ENCODE measurements at regions not wholly inside any gene's neighbourhood (a gene's known extent, or its start where the extent isn't known, plus 50 kb on each side); places are given as distances from the start of the nearest gene placed in this dataset.

DNA sequence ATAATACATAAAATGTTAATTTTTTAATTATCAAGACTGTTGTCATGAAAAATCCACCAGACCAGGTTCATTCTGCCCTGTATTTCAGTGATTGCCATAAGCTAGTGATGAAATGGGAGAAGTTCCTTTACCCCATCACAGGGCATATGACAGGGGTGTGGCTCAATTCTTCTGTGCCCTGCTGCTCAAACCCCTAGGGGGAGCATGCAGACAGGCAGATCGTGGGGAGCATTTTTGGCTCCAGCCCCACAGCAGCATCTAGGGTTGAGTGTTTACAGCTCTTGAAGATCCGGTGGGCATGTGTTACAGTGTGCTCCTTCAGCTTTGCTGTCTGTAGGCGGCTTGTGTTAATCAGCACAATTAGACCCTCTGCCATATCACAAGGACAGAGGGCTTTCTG, 700.7 kb downstream of the PCDH18 start:
- intact Hi-C loops (cut with DNase I): no loop called here
- no peak for DNase-seq (ENCODE audit: low spot score)

DNA sequence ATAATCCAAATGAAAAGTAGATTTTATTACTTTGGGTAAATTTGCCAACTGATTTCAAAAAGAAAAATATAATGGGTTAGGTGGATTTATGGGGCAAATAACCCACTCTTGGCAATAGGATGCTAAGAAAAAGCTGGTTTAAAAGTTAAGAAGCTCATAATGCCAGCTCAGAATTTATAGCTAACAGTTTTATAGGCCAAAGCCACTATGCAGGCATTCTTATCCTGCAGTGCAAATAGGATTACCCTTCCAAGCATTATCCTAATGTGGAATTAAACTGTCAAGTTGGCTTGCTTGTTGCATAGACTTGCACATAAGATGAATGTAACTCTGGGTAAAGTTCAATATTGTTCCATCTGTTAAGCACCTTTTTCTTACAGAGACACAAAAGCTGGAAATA, 703.0 kb downstream of the PCDH18 start:
- intact Hi-C loops (cut with DNase I): no loop called here
- ATAC-seq (no peak), DNase-seq (ENCODE audit: low spot score) (no peak)

More for the DNA sequence above, 700.7 kb downstream of the PCDH18 start:
- ATAC-seq: no peak

DNA sequence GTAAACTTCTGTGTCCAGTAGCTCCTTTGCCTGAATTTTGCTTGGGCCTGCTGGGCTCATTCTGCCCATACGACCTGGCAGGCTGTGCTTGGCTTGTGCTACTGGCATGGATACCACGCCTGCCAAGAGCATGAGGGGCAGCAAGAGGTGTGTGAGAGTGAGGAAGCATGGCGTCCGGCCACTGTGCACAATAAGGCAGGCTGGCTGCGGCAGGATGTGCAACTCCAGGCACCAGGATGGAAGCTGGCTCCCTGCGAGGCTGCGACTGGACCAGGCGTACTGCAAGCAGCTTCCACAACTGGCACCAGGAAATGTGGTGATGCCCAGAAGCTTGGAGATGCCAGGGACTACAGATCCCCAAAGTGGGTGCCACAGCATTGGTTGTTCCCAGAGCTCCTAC, 709.3 kb downstream of the PCDH18 start:
- ATAC-seq: no peak
- DNase-seq (ENCODE audit: low spot score): no peak
- intact Hi-C loops (cut with DNase I): no loop called here

DNA sequence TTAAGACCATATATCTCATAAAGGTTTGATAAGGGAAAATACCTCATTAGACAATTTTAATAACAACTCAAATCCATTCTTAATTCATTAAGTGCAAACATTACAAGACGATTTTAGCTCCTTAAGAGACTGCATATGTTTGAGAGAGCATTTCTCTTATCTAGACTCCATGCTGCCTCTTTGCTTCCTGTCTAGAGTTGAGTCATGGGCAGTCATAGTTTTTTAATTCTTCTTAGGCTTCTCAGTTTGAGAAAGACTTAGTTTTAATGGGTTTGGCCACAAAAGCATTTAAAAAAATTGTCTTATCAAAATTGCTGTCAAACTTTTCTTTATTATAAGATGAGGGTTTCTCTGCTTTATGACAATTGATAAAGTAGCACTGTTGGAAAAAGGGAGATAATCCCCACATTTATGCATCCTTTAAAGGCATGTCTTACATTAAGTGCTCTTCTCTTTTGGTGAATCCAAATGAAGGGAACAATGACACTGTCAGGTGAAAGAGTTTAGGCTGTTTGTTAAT, 713.4 kb downstream of the PCDH18 start:
- ATAC-seq (no peak), DNase-seq (ENCODE audit: low spot score) (no peak)
- intact Hi-C loops (cut with DNase I): no loop called here

DNA sequence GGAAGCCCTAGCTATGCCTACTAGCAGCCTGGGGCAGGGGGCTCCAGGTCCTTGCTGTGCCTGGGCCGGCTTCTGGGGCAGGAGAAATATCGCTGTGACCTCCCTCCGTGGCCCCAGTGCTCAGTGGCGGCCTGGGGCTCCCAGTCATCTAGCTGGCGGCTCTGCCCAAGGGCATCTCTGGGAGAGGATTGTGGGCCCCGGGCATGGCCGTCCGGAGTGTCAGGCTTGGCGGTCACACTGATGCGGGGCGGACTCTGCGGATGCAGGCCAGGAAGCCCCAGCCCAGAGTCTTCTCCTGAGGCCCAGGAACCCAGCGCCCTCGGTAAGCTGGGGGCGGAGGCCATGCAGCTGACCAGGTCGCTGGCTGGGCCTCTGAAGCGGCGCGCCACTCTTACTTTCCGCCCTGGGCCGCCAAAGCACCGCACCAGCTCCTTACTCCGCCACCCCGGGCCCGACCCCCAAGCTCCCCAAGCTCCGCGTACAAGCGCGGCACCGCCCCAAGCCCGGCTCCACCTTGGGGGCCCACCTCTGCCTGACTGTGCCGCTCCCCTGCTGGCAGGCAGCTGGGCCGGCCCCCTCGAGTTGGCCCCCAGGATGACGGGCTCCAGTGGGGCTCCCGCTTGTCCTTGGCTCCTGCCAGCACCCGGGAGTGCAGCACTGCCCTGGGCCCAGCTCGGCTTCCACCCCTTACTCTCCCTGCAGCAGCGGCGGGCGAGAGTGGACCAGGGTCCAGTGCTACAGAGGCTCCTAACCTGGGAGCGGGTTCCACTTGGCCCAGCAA, 720.0 kb downstream of the PCDH18 start:
- DNase-seq (ENCODE audit: low spot score): no peak
- ATAC-seq: peak; percentile 20
- intact Hi-C loops (cut with DNase I): no loop called here

DNA sequence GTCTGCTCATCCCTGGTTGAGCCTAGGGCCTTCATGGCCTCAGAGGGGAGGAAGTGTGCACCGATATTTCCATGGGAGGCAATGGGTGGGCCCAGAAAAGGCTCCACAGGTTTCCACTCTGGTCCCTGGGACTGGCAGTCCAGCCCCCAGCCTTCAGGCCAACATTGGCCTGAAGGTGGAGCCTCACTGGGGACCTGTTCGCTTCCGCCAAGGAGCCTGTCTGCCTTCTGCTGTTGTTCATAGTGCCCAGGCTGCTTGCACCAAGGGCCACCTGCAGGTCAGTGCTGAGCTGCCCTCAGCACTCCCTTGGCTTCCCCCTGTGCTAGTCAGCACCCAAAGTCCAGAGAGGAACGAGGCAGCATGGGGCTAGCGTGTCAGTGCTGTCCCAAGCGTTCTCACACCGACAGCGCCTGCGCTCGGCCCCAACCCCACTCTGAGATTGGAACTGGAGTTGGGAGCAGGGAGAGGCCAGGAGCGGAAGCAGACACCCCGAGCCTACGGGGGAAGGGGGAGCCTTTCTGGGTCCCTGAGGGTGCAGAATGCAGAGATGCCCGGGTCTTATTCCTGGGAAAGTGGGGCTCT, 720.7 kb downstream of the PCDH18 start:
- peak; percentile 17 for ATAC-seq
- DNase-seq (ENCODE audit: low spot score): no peak
- intact Hi-C loops (cut with DNase I): no loop called here

DNA sequence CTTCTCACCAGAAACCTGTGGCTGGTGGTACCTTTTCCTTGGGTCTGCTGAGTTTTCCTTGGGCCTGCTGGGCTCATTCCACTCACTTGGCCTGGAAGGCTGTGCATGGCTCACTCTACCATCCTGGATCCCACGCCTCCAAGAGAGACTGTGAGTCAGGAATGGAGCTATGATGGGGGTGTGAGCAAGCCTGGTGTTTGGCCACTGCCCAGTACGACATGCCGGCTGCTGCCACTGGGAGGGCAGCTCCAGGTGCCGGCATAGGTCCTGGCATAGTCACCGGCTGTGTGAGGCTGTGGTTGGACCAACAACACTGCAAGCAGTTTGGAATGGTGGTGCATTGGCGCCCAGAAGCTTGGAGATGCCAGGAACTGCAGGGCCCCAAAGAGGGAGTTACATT, 721.7 kb downstream of the PCDH18 start:
- no peak for DNase-seq (ENCODE audit: low spot score)
- ATAC-seq: no peak
- intact Hi-C loops (cut with DNase I): no loop called here

DNA sequence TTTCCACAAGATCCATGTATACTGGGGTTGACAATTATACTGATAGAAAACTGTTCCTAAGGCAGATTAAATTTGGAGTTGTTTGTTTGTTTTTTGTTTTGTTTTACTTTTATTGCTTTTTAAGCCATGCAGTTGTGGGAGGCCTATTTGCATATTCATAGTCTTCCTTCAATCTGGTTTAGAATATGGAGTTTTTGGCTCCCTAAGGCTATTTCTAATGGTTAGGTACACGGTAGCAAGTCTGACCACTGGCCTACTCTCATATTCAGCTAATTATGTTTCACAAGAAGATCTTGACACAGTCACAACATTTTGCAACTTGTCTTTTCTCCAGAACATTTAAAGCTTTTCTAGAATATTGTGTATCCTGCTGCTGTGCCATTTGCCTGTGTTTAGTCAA, 725.5 kb downstream of the PCDH18 start:
- DNase-seq (ENCODE audit: low spot score) (no peak), ATAC-seq (no peak)
- intact Hi-C loops (cut with DNase I): no loop called here

DNA sequence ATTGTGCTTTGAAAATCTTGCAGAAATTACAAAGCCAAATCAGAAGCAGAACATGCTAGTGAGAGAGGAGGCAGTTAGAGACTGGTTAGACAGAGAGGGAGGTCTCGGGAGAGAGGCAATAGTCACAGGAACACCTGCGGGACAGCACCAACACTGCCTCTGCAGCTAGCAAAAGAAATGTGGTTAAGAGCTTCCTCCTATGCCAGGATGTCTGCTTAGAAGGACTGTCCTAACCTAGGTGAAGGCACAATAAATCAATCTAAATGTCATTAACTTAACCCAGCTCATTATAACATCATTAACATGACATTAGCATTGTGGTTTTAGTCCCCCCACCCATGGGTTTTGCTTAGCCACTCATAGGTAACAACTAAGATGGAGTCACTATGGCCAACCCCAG, 726.7 kb downstream of the PCDH18 start:
- no peak for ATAC-seq
- intact Hi-C loops (cut with DNase I): no loop called here
- DNase-seq (ENCODE audit: low spot score): no peak

DNA sequence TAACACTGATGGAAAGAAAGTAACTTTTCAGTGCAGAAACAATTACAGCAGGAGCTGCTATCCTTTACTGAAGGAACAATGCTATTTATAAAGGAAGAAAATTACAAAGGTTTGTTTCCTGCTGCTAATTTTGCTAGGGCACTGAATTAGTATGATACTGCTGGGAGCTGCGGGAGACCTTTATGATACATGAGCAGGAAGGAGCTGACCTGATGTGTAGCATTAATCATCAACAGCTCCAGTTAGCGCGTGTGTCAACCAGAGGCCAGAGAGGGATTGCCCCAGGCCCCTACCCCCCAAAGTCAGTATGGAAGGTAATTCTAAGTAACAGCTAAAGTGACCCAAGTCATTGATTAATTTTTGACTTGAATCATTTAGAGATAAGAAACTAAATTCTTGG, 728.9 kb downstream of the PCDH18 start:
- intact Hi-C loops (cut with DNase I): no loop called here
- no peak for DNase-seq (ENCODE audit: low spot score)

DNA sequence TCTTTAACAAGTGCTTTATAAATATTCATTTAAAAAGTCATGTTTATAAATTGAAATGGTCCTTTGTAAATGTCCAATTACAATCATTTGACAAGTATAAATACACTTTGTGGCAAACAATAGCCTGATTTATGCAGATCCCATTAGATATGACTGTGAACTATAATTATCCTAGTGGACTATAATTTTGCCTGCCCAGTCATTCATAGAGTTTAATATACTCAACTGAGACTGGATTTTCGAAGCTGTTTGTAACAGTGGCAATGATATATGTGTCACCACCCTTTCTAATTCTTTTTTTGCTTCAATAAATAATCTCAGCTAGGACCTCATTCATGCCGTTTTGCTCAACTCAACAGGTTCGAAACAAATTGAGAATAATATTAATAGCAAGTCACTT, 732.0 kb downstream of the PCDH18 start:
- intact Hi-C loops (cut with DNase I): no loop called here
- no peak for ATAC-seq
- no peak for DNase-seq (ENCODE audit: low spot score)

More for the DNA sequence above, 728.9 kb downstream of the PCDH18 start:
- ATAC-seq: no peak

DNA sequence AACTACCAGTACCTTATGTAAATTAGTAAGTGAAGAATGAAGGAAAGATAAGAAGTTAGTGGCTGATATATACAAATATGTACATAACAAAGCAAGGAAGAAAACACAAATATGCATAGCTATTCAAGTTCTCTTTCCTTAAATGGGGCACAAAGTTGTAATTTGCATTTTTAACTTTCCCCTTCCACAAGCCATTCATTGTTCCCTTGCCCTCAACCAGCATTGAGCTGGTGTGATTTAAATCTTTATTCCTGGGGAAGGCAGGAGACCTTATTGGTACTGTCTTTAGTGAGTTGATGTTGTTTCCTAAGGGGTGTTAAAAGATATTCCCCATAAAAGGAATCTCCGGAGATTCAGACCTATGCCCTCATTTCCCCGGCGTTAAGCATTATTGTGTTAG, 735.3 kb downstream of the PCDH18 start:
- intact Hi-C loops (cut with DNase I): no loop called here
- no peak for DNase-seq (ENCODE audit: low spot score)
- ATAC-seq: no peak

DNA sequence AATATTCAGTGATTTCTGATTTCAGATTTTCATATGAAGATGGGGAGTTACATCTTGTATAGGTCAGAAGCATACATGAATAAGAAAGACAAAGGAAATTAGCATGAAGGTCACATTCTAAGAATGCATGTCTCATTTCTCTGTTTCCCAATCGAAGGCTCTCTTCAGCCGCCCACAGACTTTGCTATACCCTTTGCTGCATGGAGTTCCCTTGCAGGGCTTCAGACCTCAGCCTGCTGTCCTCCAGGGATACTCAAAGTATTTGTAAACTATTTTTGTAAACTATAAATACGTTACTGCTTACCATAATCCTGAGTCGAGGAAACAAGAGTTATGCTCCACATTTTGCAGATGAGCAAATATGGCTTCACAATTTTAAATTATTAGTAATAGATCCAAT, 738.4 kb downstream of the PCDH18 start:
- intact Hi-C loops (cut with DNase I): no loop called here
- DNase-seq (ENCODE audit: low spot score) (no peak), ATAC-seq (no peak)

DNA sequence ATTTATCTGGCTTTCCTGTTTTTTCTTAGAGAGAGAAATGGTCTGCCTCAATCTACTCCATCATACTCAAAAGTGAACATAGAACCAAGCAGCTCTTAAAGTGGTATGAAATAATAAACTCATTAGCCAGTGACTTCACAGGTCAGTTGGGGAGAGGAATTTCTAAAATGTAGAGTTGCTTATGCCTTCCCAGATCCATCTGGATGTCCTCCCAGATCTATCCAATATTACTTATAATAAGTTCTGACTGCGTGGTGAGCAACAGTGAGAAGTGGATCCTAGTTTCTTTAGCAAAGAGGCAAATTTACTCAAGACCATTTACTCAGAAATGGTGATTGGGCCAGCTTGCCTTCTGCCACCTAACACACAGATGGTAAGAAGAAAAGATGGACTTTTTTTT, 748.0 kb downstream of the PCDH18 start:
- DNase-seq (ENCODE audit: low spot score) (no peak), ATAC-seq (no peak)
- intact Hi-C loops (cut with DNase I): no loop called here

DNA sequence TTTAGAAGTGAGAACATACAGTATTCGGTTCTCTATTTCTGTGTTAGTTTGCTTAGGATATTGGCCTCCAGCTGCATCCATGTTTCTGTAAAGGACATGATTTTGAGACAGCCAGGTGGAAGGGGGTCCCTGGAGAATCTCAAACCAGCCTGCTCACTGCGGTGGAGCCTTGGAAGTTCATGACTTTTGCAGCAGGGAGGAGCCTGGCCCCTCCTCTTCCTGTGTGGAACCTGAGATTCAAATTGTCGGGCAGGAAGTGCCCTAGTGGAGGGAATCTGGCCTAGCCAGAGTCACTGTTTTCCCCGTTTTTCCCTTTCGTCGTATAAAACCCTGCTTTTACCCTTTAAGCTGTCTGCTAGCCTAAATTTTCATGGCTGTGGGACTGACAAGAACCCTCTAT, 762.6 kb downstream of the PCDH18 start:
- ATAC-seq: no peak

DNA sequence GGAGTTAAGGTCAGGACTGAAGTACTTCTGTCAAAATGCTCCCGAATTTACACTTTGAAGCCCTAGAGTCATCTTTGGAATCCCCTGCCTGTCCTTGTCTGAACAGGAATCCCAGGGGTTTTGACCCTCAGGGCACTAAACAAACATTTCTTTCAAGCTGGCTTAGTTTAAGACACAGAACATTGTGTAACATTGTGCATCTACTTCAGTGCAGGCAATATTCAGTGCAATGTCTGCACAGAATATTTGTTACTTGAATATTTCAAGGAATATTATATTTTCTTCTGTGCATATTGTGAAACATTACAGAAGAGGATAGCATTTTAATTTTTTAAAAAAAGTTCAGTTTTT, 763.4 kb downstream of the PCDH18 start:
- DNase-seq (ENCODE audit: low spot score) (no peak), ATAC-seq (no peak)
- intact Hi-C loops (cut with DNase I): no loop called here

More for the DNA sequence above, 762.6 kb downstream of the PCDH18 start:
- no peak for DNase-seq (ENCODE audit: low spot score)
- intact Hi-C loops (cut with DNase I): no loop called here

DNA sequence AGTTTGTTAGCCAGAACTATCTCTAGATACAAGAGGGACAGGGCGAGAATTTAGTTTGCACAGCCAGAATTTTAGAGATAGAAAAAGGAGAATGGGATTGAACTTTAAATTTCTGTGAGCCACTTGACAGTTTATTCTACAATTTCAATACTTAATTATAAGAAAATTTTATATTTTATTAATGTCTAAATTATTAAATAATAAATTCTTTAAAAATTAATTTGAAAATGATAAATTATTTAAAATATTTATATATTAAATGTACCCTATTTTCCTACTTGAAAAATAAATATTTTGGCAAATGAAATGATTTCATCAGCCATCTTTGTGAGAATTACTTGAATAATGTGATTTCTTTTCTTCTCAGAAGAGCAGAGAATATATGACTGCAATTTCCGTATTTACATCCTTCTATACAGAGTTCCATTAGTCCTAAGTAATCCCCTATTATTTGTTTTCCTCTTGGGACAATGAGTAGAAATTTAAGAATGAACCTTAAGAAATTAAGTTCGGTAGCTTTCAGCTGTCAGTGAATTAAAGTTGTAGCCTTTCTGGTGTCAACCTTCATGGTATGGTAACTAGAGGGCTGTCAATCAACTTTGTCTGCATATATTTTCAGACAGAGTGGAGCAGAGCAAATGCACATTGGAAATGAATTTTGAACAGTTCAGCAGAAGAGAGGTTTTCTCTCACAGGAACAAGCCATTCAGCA, 763.9 kb downstream of the PCDH18 start:
- ATAC-seq (no peak), DNase-seq (ENCODE audit: low spot score) (no peak)
- intact Hi-C loops (cut with DNase I): no loop called here

DNA sequence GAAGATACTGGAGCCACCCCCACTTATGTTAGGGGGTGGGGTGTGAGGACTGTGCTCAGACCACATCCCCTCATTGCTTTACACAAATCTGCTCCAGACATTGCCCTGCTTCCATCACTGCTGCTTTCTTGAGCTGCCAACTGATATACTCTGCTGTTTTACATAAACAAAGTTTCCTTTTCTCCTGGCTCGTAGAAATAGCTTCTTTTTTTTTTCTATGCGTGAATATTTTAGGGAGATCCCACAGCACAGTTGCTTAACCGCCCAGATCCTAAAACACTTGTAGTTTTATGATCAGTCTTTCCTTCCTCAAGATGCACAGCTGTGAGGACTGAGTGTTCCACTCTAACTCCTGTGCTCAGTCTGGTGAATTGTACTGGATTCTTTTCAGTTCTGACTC, 768.4 kb downstream of the PCDH18 start:
- intact Hi-C loops (cut with DNase I): no loop called here
- DNase-seq (ENCODE audit: low spot score) (no peak), ATAC-seq (no peak)

DNA sequence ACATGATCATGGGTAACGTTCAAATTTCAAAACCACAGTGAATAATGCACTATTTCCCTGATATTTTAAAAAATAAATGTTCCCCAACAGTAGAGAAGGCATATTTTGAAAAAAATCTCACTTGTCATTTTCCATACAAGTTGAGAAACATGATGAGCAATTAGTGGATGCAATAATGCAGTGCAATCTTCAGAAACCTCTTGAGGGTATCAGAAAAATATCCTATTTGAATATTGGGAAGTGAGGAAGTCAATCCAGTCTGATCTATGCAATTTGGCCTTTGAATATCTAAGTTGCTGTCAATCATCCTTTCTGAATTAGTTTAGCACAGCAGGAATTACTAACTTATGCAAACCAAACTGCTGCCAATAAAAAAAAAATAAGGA, 776.8 kb downstream of the PCDH18 start:
- no peak for ATAC-seq

DNA sequence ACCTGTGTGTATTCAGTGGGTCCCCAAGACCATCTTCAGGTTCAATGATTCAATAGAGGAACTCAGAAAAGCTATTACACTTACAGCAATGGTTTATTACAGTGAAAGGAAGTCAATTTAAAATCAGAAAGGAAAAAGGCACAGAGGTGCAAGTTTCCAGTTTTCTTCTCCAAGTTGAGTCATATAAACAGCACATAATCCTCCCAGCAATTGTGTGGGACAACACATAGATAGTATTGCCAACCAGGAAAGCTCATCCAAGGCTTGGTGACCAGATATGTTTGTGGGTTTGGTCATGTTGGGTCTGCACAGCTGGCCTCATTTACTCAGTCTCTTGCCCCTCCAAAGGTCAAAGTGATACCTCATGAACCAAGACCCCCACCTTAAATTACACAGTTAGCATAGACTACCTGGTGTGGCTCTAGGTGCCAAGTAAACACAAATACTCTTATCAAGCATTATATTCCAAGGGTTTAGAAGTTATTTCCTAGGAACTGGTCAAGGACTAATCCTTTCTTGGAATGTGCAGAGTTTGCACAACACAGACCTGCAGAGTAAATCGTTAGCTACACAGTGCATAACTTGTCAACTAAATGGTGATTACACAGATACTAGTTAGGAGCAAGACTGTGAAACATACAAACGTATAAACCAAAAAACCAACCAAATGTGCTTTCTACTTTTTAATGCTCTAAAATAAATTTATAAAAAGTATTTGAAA, 777.3 kb downstream of the PCDH18 start:
- intact Hi-C loops (cut with DNase I): no loop called here
- ATAC-seq (no peak), DNase-seq (ENCODE audit: low spot score) (no peak)

More for the DNA sequence above, 776.8 kb downstream of the PCDH18 start:
- intact Hi-C loops (cut with DNase I): no loop called here
- no peak for DNase-seq (ENCODE audit: low spot score)

All from sciatic nerve (tissue), 2 donors.